B cell (primary cell): ENCODE measurements at regions not wholly inside any gene's neighbourhood (a gene's known extent, or its start where the extent isn't known, plus 50 kb on each side); places are given as distances from the start of the nearest gene placed in this dataset.

Experiments
- ATAC-seq: fragments of 200-7000 bp; cut with Tn5 transposase; one replicate; pipeline ENCODE4 v1.10.0; 2021; ENCODE audit warnings: low read depth, mild to moderate bottlenecking, moderate number of reproducible peaks, moderate library complexity
- CTCF ChIA-PET: fragments of 350-600 bp; sonication (Branson Sonifier 250); formaldehyde crosslinking; loops from one replicate; lab custom pipeline; 2021; ENCODE audit warnings: antibody characterized with exemption, inconsistent platforms; lab: Charles Lee
- POLR2A ChIA-PET: fragments of 350-600 bp; sonication (Branson Sonifier 250); formaldehyde crosslinking; loops from one replicate; lab custom pipeline; 2021; ENCODE audit warnings: antibody characterized with exemption; lab: Charles Lee
- DNase-seq: peaks from one replicate; pipeline ENCODE4 v3.0.0; 2013
- H2AFZ ChIP-seq: 2 replicates; pipeline ENCODE4 v1.6.1; 2012; ENCODE audit warnings: mild to moderate bottlenecking, low read depth, low read length; ENCODE audit not compliant: insufficient read depth, poor library complexity, severe bottlenecking
- H3K27ac ChIP-seq, 2 donors: 1 replicate in 1 of 2; 2 replicates in 1 of 2; pipeline ENCODE4 v1.5.1; 2012 to 2013; ENCODE audit warnings: low read length in 2 of 2, mild to moderate bottlenecking in 2 of 2, moderate library complexity in 1 of 2
- H3K27me3 ChIP-seq, 4 experiments: fragments of 200-600 bp in 1 of 4; sonication (generic) in 1 of 4; replicated peaks in 1 of 4; 1 replicate in 2 of 4; 2 replicates in 2 of 4; pipeline versions ENCODE4 v1.6.1 to v1.7.0; 2013 to 2016; ENCODE audit warnings: low read length in 3 of 4, mild to moderate bottlenecking in 2 of 4, mixed read lengths in 1 of 4, moderate library complexity in 1 of 4; ENCODE audit not compliant: insufficient read depth in 4 of 4, control insufficient read depth in 3 of 4; ENCODE audit errors: control extremely low read depth in 1 of 4
- H3K36me3 ChIP-seq, 2 experiments: replicated peaks in 1 of 2; 1 replicate in 1 of 2; 2 replicates in 1 of 2; pipeline versions ENCODE4 v1.6.1 to v1.7.1; 2013; ENCODE audit warnings: low read length in 1 of 2; ENCODE audit not compliant: insufficient read depth in 2 of 2, control insufficient read depth in 1 of 2; ENCODE audit errors: control extremely low read depth in 1 of 2, extremely low read depth in 1 of 2
- H3K4me1 ChIP-seq, 2 donors: fragments of 200-600 bp in 1 of 2; sonication (generic) in 1 of 2; 1 replicate in 1 of 2; 2 replicates in 1 of 2; pipeline versions ENCODE4 v1.5.1 to v1.6.1; 2013 to 2017; ENCODE audit warnings: low read length in 2 of 2; ENCODE audit not compliant: control insufficient read depth in 2 of 2, insufficient read depth in 2 of 2
- H3K4me2 ChIP-seq: replicated peaks from 2 replicates; pipeline ENCODE3; 2012; ENCODE audit warnings: mild to moderate bottlenecking, low read depth, low read length; ENCODE audit not compliant: poor library complexity, severe bottlenecking
- H3K4me3 ChIP-seq, 5 experiments: fragments of 200-600 bp in 1 of 5; sonication (generic) in 1 of 5; 1 replicate in 3 of 5; 2 replicates in 2 of 5; pipeline versions ENCODE4 v1.5.1 to v1.7.0; 2011 to 2016; ENCODE audit warnings: low read length in 4 of 5, mild to moderate bottlenecking in 4 of 5, low read depth in 2 of 5, control low read depth in 1 of 5, moderate library complexity in 1 of 5; ENCODE audit not compliant: insufficient read depth in 1 of 5; ENCODE audit errors: control extremely low read depth in 1 of 5, extremely low read depth in 1 of 5
- H3K79me2 ChIP-seq: fragments of 200-600 bp; sonication (generic); one replicate; pipeline ENCODE4 v1.6.0; 2016; ENCODE audit warnings: low read length; ENCODE audit not compliant: control insufficient read depth, insufficient read depth
- H3K9ac ChIP-seq: fragments of 200-600 bp; sonication (generic); 2 replicates; pipeline ENCODE4 v1.6.1; 2017; ENCODE audit warnings: mild to moderate bottlenecking, low read length, moderate library complexity
- H3K9me3 ChIP-seq, 3 donors: one replicate each; pipeline versions ENCODE4 v1.6.1 to v1.7.1; 2013; ENCODE audit warnings: low read length in 2 of 3; ENCODE audit not compliant: control insufficient read depth in 2 of 3, insufficient read depth in 1 of 3; ENCODE audit errors: control extremely low read depth in 1 of 3
- H4K20me1 ChIP-seq: 2 replicates; pipeline ENCODE4 v1.6.0; 2012; ENCODE audit warnings: mild to moderate bottlenecking, low read length; ENCODE audit not compliant: insufficient read depth, control insufficient read depth, poor library complexity, severe bottlenecking
- H3K27ac Mint-ChIP-seq: one replicate; pipeline ENCODE4 v1.8.0; 2021; ENCODE audit warnings: mixed read lengths
- H3K27me3 Mint-ChIP-seq: one replicate; pipeline ENCODE4 v1.8.0; 2021; ENCODE audit warnings: mixed read lengths
- H3K4me1 Mint-ChIP-seq: one replicate; pipeline ENCODE4 v1.8.0; 2021; ENCODE audit warnings: mixed read lengths
- H3K4me3 Mint-ChIP-seq: one replicate; pipeline ENCODE4 v1.8.0; 2021; ENCODE audit warnings: mixed read lengths
- H3K9me3 Mint-ChIP-seq: one replicate; pipeline ENCODE4 v1.8.0; 2022; ENCODE audit warnings: mixed read lengths; ENCODE audit not compliant: insufficient read depth
- CTCF ChIP-seq: fragments of 200-600 bp; IDR thresholded peaks from one replicate; pipeline ENCODE4 v1.8.0; 2022; ENCODE audit warnings: antibody characterized with exemption, mild to moderate bottlenecking
- EZH2 ChIP-seq: IDR thresholded peaks from 2 replicates; pipeline ENCODE4 v1.6.1; 2012; ENCODE audit warnings: borderline replicate concordance, low read depth, mild to moderate bottlenecking, moderate library complexity, low read length; ENCODE audit not compliant: insufficient read depth, poor library complexity, severe bottlenecking
- WGBS: methylation state at CpG from one replicate; pipeline ENCODE4 v1.1.5; 2013; ENCODE audit warnings: missing lambda C conversion rate; ENCODE audit not compliant: insufficient coverage; 5-methylcytosine and 5-hydroxymethylcytosine counted together
- intact Hi-C: fragments of 100-400 bp; cut with micrococcal nuclease; formaldehyde crosslinking; loops from one replicate; pipeline ENCODE4 v1.10.0; 2022

GRCh38 chr21:35311985-35312384 lies 262.9 kb upstream of the RUNX1 start:
- Mint-ChIP-seq H3K4me1 (no peaks in the 10 kb centered on the region), H3K27ac (no peak overlapping the region), H3K4me3 (no peak overlapping the region), H3K9me3 (peaks cover 4% of the 10 kb centered on the region), H3K27me3 (peaks cover 4% of the 10 kb centered on the region)
- Histone ChIP-seq H3K79me2 (no peaks in the 10 kb centered on the region), H3K9me3 (peaks cover 0 to 1% (median 0%) of the 10 kb centered on the region in 3 donors), H3K9ac (no peak overlapping the region), H3K27me3 (no peaks in the 10 kb centered on the region), H2AFZ (no peak overlapping the region), H3K4me3 (no peak overlapping the region), H3K36me3 (no peaks in the 10 kb centered on the region), H3K4me2 (no peak overlapping the region), H3K4me1 (no peaks in the 10 kb centered on the region), H3K27ac (no peak overlapping the region), H4K20me1 (no peaks in the 10 kb centered on the region)
- no peak for DNase-seq
- ChIA-PET CTCF (interaction anchor here (1.0 kb wide), 1 partner anchor 71 kb away, joined by 3 read pairs; no protein-coding TSS in a partner anchor), POLR2A (no interaction called here)
- TF ChIP-seq CTCF (no peak), EZH2 (no peak)
- intact Hi-C loops = no loop called here
- no peak for ATAC-seq
- 60% methylated on average over 2 of the region's 3 CpGs for WGBS

- Mint-ChIP-seq H3K4me1 (peaks cover 4% of the 10 kb centered on the region), H3K4me3 (no peak overlapping the region), H3K27ac (no peak overlapping the region), H3K27me3 (peaks cover 4% of the 10 kb centered on the region), H3K9me3 (peaks cover 4% of the 10 kb centered on the region)
- Histone ChIP-seq H3K79me2 (no peaks in the 10 kb centered on the region), H3K9ac (no peak overlapping the region), H3K4me2 (no peak overlapping the region), H2AFZ (no peak overlapping the region), H3K9me3 (peaks cover 0 to 1% (median 0%) of the 10 kb centered on the region in 3 donors), H4K20me1 (no peaks in the 10 kb centered on the region), H3K27ac (no peak overlapping the region), H3K4me1 (no peaks in the 10 kb centered on the region), H3K4me3 (no peak overlapping the region), H3K36me3 (no peaks in the 10 kb centered on the region), H3K27me3 (no peaks in the 10 kb centered on the region)
- no peak for TF ChIP-seq CTCF
- TF ChIP-seq EZH2 = no peak
- ChIA-PET POLR2A (no interaction called here), CTCF (interaction anchor here (1.4 kb wide), 1 partner anchor 564 kb away, joined by 3 read pairs; no protein-coding TSS in a partner anchor)
- no peak for ATAC-seq
- intact Hi-C loops = no loop called here
- 94% methylated on average over 2 of the region's 3 CpGs for WGBS
- no peak for DNase-seq
Measured at GRCh38 chr21:35309316-35309715, 260.2 kb upstream of the RUNX1 start.
